Ishikawa (cell line): ENCODE measurements at regions not wholly inside any gene's neighbourhood (a gene's known extent, or its start where the extent isn't known, plus 50 kb on each side); places are given as distances from the start of the nearest gene placed in this dataset.

Source experiments
- CEBPB ChIP-seq: IDR thresholded peaks from 2 replicates; pipeline ENCODE4 v1.6.1; 2012
- CREB1 ChIP-seq: IDR thresholded peaks from 2 replicates; pipeline ENCODE4 v1.6.1; 2012; ENCODE audit warnings: low read depth
- EGR1 ChIP-seq: IDR thresholded peaks from 2 replicates; pipeline ENCODE4 v1.6.1; 2012
- EP300 ChIP-seq: IDR thresholded peaks from 2 replicates; pipeline ENCODE4 v1.6.1; 2012; ENCODE audit warnings: borderline replicate concordance
- FOXM1 ChIP-seq: IDR thresholded peaks from 2 replicates; pipeline ENCODE4 v1.6.1; 2012; ENCODE audit warnings: low read depth, borderline replicate concordance
- MAX ChIP-seq: IDR thresholded peaks from 2 replicates; pipeline ENCODE4 v1.6.1; 2012
- NFIC ChIP-seq: IDR thresholded peaks from 2 replicates; pipeline ENCODE4 v1.6.1; 2012
- RAD21 ChIP-seq: IDR thresholded peaks from 2 replicates; pipeline ENCODE4 v1.6.1; 2012; ENCODE audit warnings: low read depth
- REST ChIP-seq: IDR thresholded peaks from 2 replicates; pipeline ENCODE4 v1.6.1; 2012; ENCODE audit warnings: low read depth, mild to moderate bottlenecking
- TAF1 ChIP-seq: IDR thresholded peaks from 2 replicates; pipeline ENCODE4 v1.6.1; 2012; ENCODE audit warnings: low read depth, mild to moderate bottlenecking
- TCF12 ChIP-seq: IDR thresholded peaks from 2 replicates; pipeline ENCODE4 v1.6.1; 2012; ENCODE audit warnings: low read depth
- TEAD4 ChIP-seq: IDR thresholded peaks from 2 replicates; pipeline ENCODE4 v1.6.1; 2012
- YY1 ChIP-seq: IDR thresholded peaks from 2 replicates; pipeline ENCODE4 v1.6.1; 2012; ENCODE audit warnings: low read depth
- ZBTB7A ChIP-seq: IDR thresholded peaks from 2 replicates; pipeline ENCODE4 v1.6.1; 2012; ENCODE audit warnings: low read depth

- TF ChIP-seq YY1, result no peak
- TF ChIP-seq REST, result no peak
- TF ChIP-seq TAF1, result no peak
- TF ChIP-seq MAX, result no peak
- TF ChIP-seq TCF12, result no peak
- TF ChIP-seq ZBTB7A, result no peak
- no peak for TF ChIP-seq CREB1
- no peak for TF ChIP-seq EGR1
- no peak; the same call in 1 of the 2 replicates for TF ChIP-seq TEAD4
- TF ChIP-seq EP300, result no peak
- TF ChIP-seq RAD21, result no peak
- TF ChIP-seq NFIC, result no peak
- TF ChIP-seq FOXM1, result no peak
- no peak for TF ChIP-seq CEBPB
Observed at GRCh38 chr14:43872752-43873655, 634.1 kb downstream of the FSCB start.
